B cell (primary cell): ENCODE measurements at regions not wholly inside any gene's neighbourhood (a gene's known extent, or its start where the extent isn't known, plus 50 kb on each side); places are given as distances from the start of the nearest gene placed in this dataset.

Experiments used
- EZH2 ChIP-seq: IDR thresholded peaks from 2 replicates; pipeline ENCODE4 v1.6.1; 2012; ENCODE audit warnings: borderline replicate concordance, low read depth, mild to moderate bottlenecking, moderate library complexity, low read length; ENCODE audit not compliant: insufficient read depth, poor library complexity, severe bottlenecking
- TF ChIP-seq, protein P1 (sequence below): fragments of 200-600 bp; IDR thresholded peaks from one replicate; pipeline ENCODE4 v1.8.0; 2022; ENCODE audit warnings: antibody characterized with exemption, mild to moderate bottlenecking

DNA sequence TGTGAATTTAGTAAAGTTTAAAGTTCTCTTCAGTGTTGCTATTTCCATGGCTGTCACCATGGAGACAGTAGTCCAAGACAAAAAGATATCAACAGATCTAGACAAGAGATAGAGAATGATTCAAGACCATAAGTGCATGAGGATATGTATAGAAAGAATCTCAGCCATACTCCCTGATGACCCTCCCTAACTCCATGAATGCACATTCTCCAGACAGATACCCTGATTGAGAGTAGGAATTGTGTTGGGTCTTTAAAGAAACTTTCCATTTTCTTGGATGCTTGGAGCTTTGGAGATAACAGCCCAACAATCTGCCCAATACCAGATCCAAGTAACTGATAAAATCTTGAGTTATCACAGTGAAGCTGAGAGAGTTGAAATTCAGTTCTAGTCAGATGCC lies 1601.2 kb upstream of the CELF4 start:
- TF ChIP-seq, protein P1, sequence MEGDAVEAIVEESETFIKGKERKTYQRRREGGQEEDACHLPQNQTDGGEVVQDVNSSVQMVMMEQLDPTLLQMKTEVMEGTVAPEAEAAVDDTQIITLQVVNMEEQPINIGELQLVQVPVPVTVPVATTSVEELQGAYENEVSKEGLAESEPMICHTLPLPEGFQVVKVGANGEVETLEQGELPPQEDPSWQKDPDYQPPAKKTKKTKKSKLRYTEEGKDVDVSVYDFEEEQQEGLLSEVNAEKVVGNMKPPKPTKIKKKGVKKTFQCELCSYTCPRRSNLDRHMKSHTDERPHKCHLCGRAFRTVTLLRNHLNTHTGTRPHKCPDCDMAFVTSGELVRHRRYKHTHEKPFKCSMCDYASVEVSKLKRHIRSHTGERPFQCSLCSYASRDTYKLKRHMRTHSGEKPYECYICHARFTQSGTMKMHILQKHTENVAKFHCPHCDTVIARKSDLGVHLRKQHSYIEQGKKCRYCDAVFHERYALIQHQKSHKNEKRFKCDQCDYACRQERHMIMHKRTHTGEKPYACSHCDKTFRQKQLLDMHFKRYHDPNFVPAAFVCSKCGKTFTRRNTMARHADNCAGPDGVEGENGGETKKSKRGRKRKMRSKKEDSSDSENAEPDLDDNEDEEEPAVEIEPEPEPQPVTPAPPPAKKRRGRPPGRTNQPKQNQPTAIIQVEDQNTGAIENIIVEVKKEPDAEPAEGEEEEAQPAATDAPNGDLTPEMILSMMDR: no peak
- TF ChIP-seq EZH2: no peak
